ENCODE measurements at regions not wholly inside any gene's neighbourhood (a gene's known extent, or its start where the extent isn't known, plus 50 kb on each side); places are given as distances from the start of the nearest gene placed in this dataset.

DNA sequence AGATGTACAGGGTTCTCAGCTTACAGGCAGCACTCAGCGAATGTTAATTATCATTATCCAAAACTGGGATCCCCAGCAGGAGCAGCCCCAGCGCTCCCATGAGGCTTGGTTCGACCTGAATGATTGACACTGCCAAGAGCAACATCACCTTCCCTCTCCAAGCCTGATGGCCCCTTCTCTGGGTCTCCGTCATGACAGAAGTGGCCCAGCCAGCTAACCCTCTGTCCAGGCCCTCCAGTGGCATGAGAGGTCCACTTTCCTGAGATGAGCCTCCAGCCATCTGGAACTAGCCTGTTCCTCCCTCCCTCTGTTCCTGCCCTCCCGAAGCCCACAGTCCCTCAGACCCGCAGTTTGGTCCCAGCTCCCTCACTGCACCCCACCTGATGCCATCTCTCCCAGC is 97.0 kb upstream of the RAB6C start:
- no peak overlapping the region for H3K4me3 Mint-ChIP-seq
- ChIA-PET CTCF (no interaction called here), POLR2A (no interaction called here)
- H3K4me1 Mint-ChIP-seq (ENCODE audit: low read depth): no peaks in the 10 kb centered on the region
- Histone ChIP-seq H3K27me3 (ENCODE audit: control insufficient read depth in 1 of 2, insufficient read depth in 2 of 2, low read length in 2 of 2) (peaks cover 0 to 3% of the 10 kb centered on the region in 2 experiments), H3K27ac (ENCODE audit: low read depth in 1 of 2, low read length in 2 of 2) (no peak overlapping the region), H3K9me3 (ENCODE audit: control insufficient read depth in 1 of 2, insufficient read depth in 1 of 2, low read length in 2 of 2) (no peaks in the 10 kb centered on the region), H3K4me1 (ENCODE audit: insufficient read depth, low read length) (peaks cover 6% of the 10 kb centered on the region), H3K4me3 (ENCODE audit: low read length) (no peak overlapping the region), H3K36me3 (ENCODE audit: insufficient read depth, low read length) (no peaks in the 10 kb centered on the region)
- TF ChIP-seq, protein P1, sequence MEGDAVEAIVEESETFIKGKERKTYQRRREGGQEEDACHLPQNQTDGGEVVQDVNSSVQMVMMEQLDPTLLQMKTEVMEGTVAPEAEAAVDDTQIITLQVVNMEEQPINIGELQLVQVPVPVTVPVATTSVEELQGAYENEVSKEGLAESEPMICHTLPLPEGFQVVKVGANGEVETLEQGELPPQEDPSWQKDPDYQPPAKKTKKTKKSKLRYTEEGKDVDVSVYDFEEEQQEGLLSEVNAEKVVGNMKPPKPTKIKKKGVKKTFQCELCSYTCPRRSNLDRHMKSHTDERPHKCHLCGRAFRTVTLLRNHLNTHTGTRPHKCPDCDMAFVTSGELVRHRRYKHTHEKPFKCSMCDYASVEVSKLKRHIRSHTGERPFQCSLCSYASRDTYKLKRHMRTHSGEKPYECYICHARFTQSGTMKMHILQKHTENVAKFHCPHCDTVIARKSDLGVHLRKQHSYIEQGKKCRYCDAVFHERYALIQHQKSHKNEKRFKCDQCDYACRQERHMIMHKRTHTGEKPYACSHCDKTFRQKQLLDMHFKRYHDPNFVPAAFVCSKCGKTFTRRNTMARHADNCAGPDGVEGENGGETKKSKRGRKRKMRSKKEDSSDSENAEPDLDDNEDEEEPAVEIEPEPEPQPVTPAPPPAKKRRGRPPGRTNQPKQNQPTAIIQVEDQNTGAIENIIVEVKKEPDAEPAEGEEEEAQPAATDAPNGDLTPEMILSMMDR (IDR thresholded peaks at IDR 0.05): no peak
- no peaks in the 10 kb centered on the region for H3K9me3 Mint-ChIP-seq
- intact Hi-C loops (cut with DNase I, micrococcal nuclease): loop anchor here in 1 of 2 experiments (5.0 kb wide), 1 partner anchor 450 kb away; no protein-coding TSS in a partner anchor
- ATAC-seq (ENCODE audit: poor library complexity) (no peak), DNase-seq (no peak)
- H3K27me3 Mint-ChIP-seq: peaks cover 4% of the 10 kb centered on the region
- H3K27ac Mint-ChIP-seq: no peak overlapping the region
- H3K36me3 Mint-ChIP-seq (ENCODE audit: low read depth): no peaks in the 10 kb centered on the region

DNA sequence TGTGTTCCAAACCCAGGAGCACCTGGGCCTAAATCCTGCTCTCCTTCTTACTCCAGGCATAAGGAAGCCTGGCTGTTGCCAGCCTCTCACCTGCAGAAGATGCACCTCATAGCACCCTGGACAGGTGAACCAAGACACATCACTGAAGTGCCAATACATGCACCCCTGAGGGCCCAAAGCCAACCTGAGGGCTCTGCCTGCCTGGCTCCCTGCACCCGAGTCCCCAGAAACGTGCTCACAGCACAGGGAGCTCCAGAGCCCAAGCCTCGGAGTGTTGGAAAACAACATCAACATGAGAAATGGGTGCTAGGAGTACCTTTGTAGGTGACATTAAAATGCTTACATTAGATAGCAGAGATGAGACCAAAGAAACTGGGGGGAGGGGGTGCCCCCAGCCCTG is 96.3 kb upstream of the RAB6C start:
- intact Hi-C loops (cut with DNase I, micrococcal nuclease): loop anchor here in 1 of 2 experiments (5.0 kb wide), 1 partner anchor 449 kb away; no protein-coding TSS in a partner anchor
- Mint-ChIP-seq H3K36me3 (ENCODE audit: low read depth) (no peaks in the 10 kb centered on the region), H3K27ac (no peak overlapping the region), H3K4me1 (ENCODE audit: low read depth) (no peaks in the 10 kb centered on the region), H3K4me3 (peak overlapping the region; percentile 51), H3K27me3 (peaks cover 4% of the 10 kb centered on the region), H3K9me3 (no peaks in the 10 kb centered on the region)
- ChIA-PET POLR2A (no interaction called here), CTCF (no interaction called here)
- Histone ChIP-seq H3K4me3 (ENCODE audit: low read length) (no peak overlapping the region), H3K27ac (ENCODE audit: low read depth in 1 of 2, low read length in 2 of 2) (no peak overlapping the region), H3K4me1 (ENCODE audit: insufficient read depth, low read length) (peaks cover 2% of the 10 kb centered on the region), H3K36me3 (ENCODE audit: insufficient read depth, low read length) (no peaks in the 10 kb centered on the region), H3K27me3 (ENCODE audit: control insufficient read depth in 1 of 2, insufficient read depth in 2 of 2, low read length in 2 of 2) (peaks cover 0 to 3% of the 10 kb centered on the region in 2 experiments), H3K9me3 (ENCODE audit: control insufficient read depth in 1 of 2, insufficient read depth in 1 of 2, low read length in 2 of 2) (no peaks in the 10 kb centered on the region)
- DNase-seq (no peak), ATAC-seq (ENCODE audit: poor library complexity) (no peak)
- TF ChIP-seq, protein P1 (IDR thresholded peaks at IDR 0.05): no peak

DNA sequence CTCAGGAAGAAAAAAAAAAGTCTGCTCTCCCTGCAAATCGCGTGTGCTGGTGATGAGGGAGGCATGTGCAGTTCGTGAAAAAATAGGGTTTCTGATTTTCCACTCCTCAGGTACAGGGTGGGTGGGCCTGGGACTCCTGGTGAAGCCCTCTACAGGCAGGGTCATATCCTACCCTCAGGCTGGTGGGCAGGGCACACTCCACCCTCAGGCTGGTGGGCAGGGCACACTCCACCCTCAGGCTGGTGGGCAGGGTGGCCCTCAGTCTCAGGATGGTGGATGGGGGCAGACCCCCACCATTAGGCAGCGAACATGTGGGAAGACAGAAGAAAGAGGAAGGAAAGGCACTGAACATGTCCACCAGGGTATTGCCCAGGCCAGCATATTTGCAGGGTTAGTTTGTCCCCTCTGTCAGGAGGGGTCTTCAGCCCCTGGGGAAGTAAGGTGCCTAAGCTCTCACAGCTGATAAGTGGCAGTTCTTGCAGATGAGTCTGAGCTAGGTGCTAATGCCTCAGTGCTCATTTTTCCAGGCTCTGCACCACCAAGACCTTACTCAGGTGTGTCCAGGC is 95.2 kb upstream of the RAB6C start:
- Mint-ChIP-seq H3K36me3 (ENCODE audit: low read depth) (no peaks in the 10 kb centered on the region), H3K27ac (no peak overlapping the region), H3K9me3 (no peaks in the 10 kb centered on the region), H3K27me3 (peaks cover 10% of the 10 kb centered on the region), H3K4me3 (no peak overlapping the region), H3K4me1 (ENCODE audit: low read depth) (no peaks in the 10 kb centered on the region)
- H3K27me3 ChIP-seq (ENCODE audit: control insufficient read depth in 1 of 2, insufficient read depth in 2 of 2, low read length in 2 of 2): peaks cover 0 to 3% of the 10 kb centered on the region in 2 experiments
- TF ChIP-seq, protein P1 (IDR thresholded peaks at IDR 0.05): no peak
- ChIA-PET POLR2A (no interaction called here), CTCF (no interaction called here)
- ATAC-seq (ENCODE audit: poor library complexity) (no peak), DNase-seq (no peak)
- no peaks in the 10 kb centered on the region for H3K36me3 ChIP-seq (ENCODE audit: insufficient read depth, low read length)
- H3K4me1 ChIP-seq (ENCODE audit: insufficient read depth, low read length): no peaks in the 10 kb centered on the region
- intact Hi-C loops (cut with DNase I, micrococcal nuclease): loop anchor here in 1 of 2 experiments (5.0 kb wide), 1 partner anchor 448 kb away; no protein-coding TSS in a partner anchor
- H3K4me3 ChIP-seq (ENCODE audit: low read length): no peak overlapping the region
- H3K9me3 ChIP-seq (ENCODE audit: control insufficient read depth in 1 of 2, insufficient read depth in 1 of 2, low read length in 2 of 2): no peaks in the 10 kb centered on the region
- no peak overlapping the region for H3K27ac ChIP-seq (ENCODE audit: low read depth in 1 of 2, low read length in 2 of 2)

All from CD4-positive, alpha-beta T cell (primary cell).